Esophagus squamous epithelium (tissue), 5 donors: ENCODE measurements at regions not wholly inside any gene's neighbourhood (a gene's known extent, or its start where the extent isn't known, plus 50 kb on each side); places are given as distances from the start of the nearest gene placed in this dataset.
"Not testable (repeated sequence)": the region's sequence is repeated elsewhere in the genome, so short reads cannot be mapped to it uniquely, and the experiment has no call there.

ENCODE experiments used
- DNase-seq: peaks from one replicate; lab custom pipeline; 2025; lab: John Stamatoyannopoulos, UW
- H3K27ac ChIP-seq, 4 donors: fragments of 200-600 bp; sonication (generic); one replicate each; pipeline ENCODE4 v1.5.1; 2016 to 2019; ENCODE audit warnings: mild to moderate bottlenecking in 1 of 4
- H3K27me3 ChIP-seq, 4 donors: fragments of 200-600 bp; sonication (generic); 1 replicate in 3 of 4; 2 replicates in 1 of 4; pipeline versions ENCODE4 v1.5.1 to v1.6.0; 2017 to 2021; ENCODE audit warnings: antibody characterized with exemption in 1 of 4
- H3K36me3 ChIP-seq, 3 donors: fragments of 200-600 bp; sonication (generic); one replicate each; pipeline ENCODE4 v1.5.1; 2016 to 2019
- H3K4me1 ChIP-seq, 3 donors: fragments of 200-600 bp; sonication (generic); one replicate each; pipeline ENCODE4 v1.5.1; 2017 to 2019
- H3K4me3 ChIP-seq, 4 donors: fragments of 200-600 bp; sonication (generic); 1 replicate in 3 of 4; 2 replicates in 1 of 4; pipeline ENCODE4 v1.5.1; 2016 to 2019; ENCODE audit warnings: mild to moderate bottlenecking in 2 of 4, moderate library complexity in 1 of 4
- H3K9me3 ChIP-seq, 3 donors: fragments of 200-600 bp; sonication (generic); one replicate each; pipeline ENCODE4 v1.5.1; 2016 to 2019
- POLR2A ChIP-seq, 4 donors: fragments of 450-650 bp; IDR thresholded peaks; one replicate each; pipeline ENCODE4 v1.6.1; 2017; ENCODE audit warnings: antibody characterized with exemption in 4 of 4, mild to moderate bottlenecking in 4 of 4, moderate library complexity in 3 of 4
- WGBS, 2 donors: methylation state at CpG; one replicate each; pipeline ENCODE4 v1.1.5; 2018; 5-methylcytosine and 5-hydroxymethylcytosine counted together
- intact Hi-C: fragments of 100-400 bp; cut with DNase I; formaldehyde crosslinking; loops from one replicate; pipeline ENCODE4 v1.15.0; 2022
- TF ChIP-seq, protein P1 (sequence below), 6 experiments: fragments of 450-650 bp in 4 of 6; fragments of 200-600 bp in 2 of 6; sonication (generic) in 2 of 6; IDR thresholded peaks; one replicate each; pipeline ENCODE4 v1.5.1; 2016 to 2019; ENCODE audit warnings: antibody characterized with exemption in 6 of 6, mild to moderate bottlenecking in 4 of 6, moderate library complexity in 4 of 6
- donor health status: DM: yes; HTN: yes; CAD: no.

DNA sequence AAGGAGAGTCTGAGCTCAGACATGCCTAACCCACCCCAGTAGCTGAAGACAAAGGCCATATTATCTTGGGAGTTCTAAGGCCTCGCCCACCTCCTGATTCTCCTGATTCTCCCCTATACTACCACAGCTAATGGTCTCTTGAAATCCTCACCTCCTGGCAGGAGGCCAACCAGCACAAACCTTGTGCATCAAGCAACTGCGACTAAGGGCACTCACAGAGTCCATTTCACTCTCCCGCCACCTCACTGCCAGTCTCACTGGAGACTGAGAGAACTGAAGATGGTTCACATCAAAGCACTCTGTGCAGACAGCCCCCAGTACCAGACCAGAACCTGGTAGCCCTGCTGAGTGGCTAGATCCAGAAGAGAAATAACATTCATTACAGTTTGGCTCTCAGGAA is 102.1 kb upstream of the KLF8 start:
- Histone ChIP-seq H3K27me3 (no peaks in the 10 kb centered on the region), H3K36me3 (no peaks in the 10 kb centered on the region), H3K4me3 (no peak overlapping the region), H3K27ac (no peak overlapping the region), H3K4me1 (no peaks in the 10 kb centered on the region), H3K9me3 (peaks cover 0 to 5% (median 0%) of the 10 kb centered on the region in 3 donors)
- WGBS, 2 donors, result 85 to 86% methylated on average over 1 to 3 of the region's 3 CpGs
- intact Hi-C loops, result no loop called here
- DNase-seq, result no peak
- TF ChIP-seq POLR2A (IDR thresholded peaks at IDR 0.05), result no peak
- TF ChIP-seq, protein P1, sequence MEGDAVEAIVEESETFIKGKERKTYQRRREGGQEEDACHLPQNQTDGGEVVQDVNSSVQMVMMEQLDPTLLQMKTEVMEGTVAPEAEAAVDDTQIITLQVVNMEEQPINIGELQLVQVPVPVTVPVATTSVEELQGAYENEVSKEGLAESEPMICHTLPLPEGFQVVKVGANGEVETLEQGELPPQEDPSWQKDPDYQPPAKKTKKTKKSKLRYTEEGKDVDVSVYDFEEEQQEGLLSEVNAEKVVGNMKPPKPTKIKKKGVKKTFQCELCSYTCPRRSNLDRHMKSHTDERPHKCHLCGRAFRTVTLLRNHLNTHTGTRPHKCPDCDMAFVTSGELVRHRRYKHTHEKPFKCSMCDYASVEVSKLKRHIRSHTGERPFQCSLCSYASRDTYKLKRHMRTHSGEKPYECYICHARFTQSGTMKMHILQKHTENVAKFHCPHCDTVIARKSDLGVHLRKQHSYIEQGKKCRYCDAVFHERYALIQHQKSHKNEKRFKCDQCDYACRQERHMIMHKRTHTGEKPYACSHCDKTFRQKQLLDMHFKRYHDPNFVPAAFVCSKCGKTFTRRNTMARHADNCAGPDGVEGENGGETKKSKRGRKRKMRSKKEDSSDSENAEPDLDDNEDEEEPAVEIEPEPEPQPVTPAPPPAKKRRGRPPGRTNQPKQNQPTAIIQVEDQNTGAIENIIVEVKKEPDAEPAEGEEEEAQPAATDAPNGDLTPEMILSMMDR (IDR thresholded peaks at IDR 0.05), result no peak

DNA sequence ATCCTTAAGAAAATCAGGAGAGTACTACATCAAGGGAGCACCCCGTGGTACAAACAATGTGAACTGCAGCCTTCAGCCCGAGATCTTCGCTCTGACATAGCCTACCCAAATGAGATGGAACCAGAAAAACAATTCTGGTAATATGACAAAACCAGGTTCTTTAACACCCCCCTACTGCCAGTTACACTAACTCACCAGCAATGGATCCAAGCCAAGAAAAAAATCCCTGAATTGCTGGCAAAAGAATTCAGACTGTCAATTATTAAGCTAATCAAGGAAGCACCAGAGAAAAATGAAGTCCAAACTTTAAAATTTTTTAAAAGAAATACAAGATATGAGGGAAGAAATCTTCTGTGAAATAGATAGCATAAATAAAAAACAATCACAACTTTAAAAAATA is 101.7 kb upstream of the KLF8 start:
- Histone ChIP-seq H3K4me3 (no peak overlapping the region), H3K4me1 (no peaks in the 10 kb centered on the region), H3K36me3 (no peaks in the 10 kb centered on the region), H3K27me3 (no peaks in the 10 kb centered on the region), H3K27ac (no peak overlapping the region), H3K9me3 (peaks cover 0 to 5% (median 0%) of the 10 kb centered on the region in 3 donors)
- no peak for DNase-seq
- intact Hi-C loops, result no loop called here
- no peak for TF ChIP-seq POLR2A (IDR thresholded peaks at IDR 0.05)
- TF ChIP-seq, protein P1 (IDR thresholded peaks at IDR 0.05), result no peak
- 71 to 79% methylated on average over 3 of the region's 3 CpGs for WGBS, 2 donors

GRCh38 chrX:56164135-56164534 is 68.0 kb upstream of the KLF8 start:
- H3K4me3 ChIP-seq, H3K4me1 ChIP-seq, H3K27ac ChIP-seq, intact Hi-C loops, DNase-seq, H3K9me3 ChIP-seq, H3K27me3 ChIP-seq, H3K36me3 ChIP-seq: not testable (repeated sequence)
- no CpG with 5 or more reads among the region's 1 CpG for WGBS, 2 donors
